PC-3 (cell line): ENCODE measurements at regions not wholly inside any gene's neighbourhood (a gene's known extent, or its start where the extent isn't known, plus 50 kb on each side); places are given as distances from the start of the nearest gene placed in this dataset.

Source experiments
- EZH2 ChIP-seq: fragments of 300-600 bp; sonication (generic); IDR thresholded peaks from one replicate; pipeline ENCODE4 v1.6.1; 2017; ENCODE audit warnings: antibody characterized with exemption, mild to moderate bottlenecking, low read length; ENCODE audit not compliant: unreplicated experiment
- EZH2phosphoT487 ChIP-seq: fragments of 300-600 bp; sonication (generic); IDR thresholded peaks from 2 replicates; pipeline ENCODE4 v1.6.1; 2018; ENCODE audit warnings: mild to moderate bottlenecking, antibody characterized with exemption, low read length, borderline replicate concordance
- TF ChIP-seq, protein P1 (sequence below): fragments of 300-600 bp; sonication (generic); conservative IDR thresholded peaks from 2 replicates; pipeline ENCODE4 v1.5.1; 2017; ENCODE audit warnings: antibody characterized with exemption, low read depth, mild to moderate bottlenecking, low read length

GRCh38 chr2:20917719-20918572 is 95.0 kb upstream of the LDAH start:
- TF ChIP-seq, protein P1, sequence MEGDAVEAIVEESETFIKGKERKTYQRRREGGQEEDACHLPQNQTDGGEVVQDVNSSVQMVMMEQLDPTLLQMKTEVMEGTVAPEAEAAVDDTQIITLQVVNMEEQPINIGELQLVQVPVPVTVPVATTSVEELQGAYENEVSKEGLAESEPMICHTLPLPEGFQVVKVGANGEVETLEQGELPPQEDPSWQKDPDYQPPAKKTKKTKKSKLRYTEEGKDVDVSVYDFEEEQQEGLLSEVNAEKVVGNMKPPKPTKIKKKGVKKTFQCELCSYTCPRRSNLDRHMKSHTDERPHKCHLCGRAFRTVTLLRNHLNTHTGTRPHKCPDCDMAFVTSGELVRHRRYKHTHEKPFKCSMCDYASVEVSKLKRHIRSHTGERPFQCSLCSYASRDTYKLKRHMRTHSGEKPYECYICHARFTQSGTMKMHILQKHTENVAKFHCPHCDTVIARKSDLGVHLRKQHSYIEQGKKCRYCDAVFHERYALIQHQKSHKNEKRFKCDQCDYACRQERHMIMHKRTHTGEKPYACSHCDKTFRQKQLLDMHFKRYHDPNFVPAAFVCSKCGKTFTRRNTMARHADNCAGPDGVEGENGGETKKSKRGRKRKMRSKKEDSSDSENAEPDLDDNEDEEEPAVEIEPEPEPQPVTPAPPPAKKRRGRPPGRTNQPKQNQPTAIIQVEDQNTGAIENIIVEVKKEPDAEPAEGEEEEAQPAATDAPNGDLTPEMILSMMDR = no peak
- no peak for TF ChIP-seq EZH2phosphoT487
- TF ChIP-seq EZH2 = no peak
